HL-60 (cell line): ENCODE measurements at regions not wholly inside any gene's neighbourhood (a gene's known extent, or its start where the extent isn't known, plus 50 kb on each side); places are given as distances from the start of the nearest gene placed in this dataset.

Experiments used
- DNase-seq, 2 experiments: peaks; one replicate each; pipeline ENCODE4 v3.0.0-alpha.2; 2010 to 2020; ENCODE audit warnings: low read depth in 1 of 2, low spot score in 1 of 2
- H3K27ac ChIP-seq: fragments of 250-450 bp; sonication (Bioruptor Pico); replicated peaks from 2 replicates; pipeline ENCODE4 v1.5.1; 2020; ENCODE audit warnings: mild to moderate bottlenecking, moderate library complexity
- H3K27me3 ChIP-seq: fragments of 250-450 bp; sonication (Bioruptor Pico); 2 replicates; pipeline ENCODE4 v1.5.1; 2021; ENCODE audit warnings: mild to moderate bottlenecking, moderate library complexity; ENCODE audit not compliant: insufficient read depth, poor library complexity, severe bottlenecking
- H3K4me3 ChIP-seq: replicated peaks from 2 replicates; pipeline ENCODE4 v1.5.1; 2011; ENCODE audit warnings: mild to moderate bottlenecking, control low read depth, low read length; ENCODE audit not compliant: insufficient read depth
- GABPA ChIP-seq: IDR thresholded peaks from 2 replicates; pipeline ENCODE4 v1.6.1; 2012; ENCODE audit warnings: low read depth
- POLR2AphosphoS5 ChIP-seq: IDR thresholded peaks from 2 replicates; pipeline ENCODE4 v1.6.1; 2012; ENCODE audit warnings: low read depth
- SPI1 ChIP-seq: IDR thresholded peaks from 2 replicates; pipeline ENCODE4 v1.6.1; 2012; ENCODE audit warnings: low read depth, mild to moderate bottlenecking, borderline replicate concordance
- TF ChIP-seq, protein P1 (sequence below): IDR thresholded peaks from 2 replicates; pipeline ENCODE4 v1.6.1; 2012; ENCODE audit warnings: low read depth; ENCODE audit not compliant: insufficient replicate concordance
- TF ChIP-seq, protein P2 (sequence below): IDR thresholded peaks from one replicate; pipeline ENCODE4 v1.5.1; 2011; ENCODE audit warnings: low read length, control low read depth, inconsistent platforms; ENCODE audit not compliant: insufficient read depth

DNA sequence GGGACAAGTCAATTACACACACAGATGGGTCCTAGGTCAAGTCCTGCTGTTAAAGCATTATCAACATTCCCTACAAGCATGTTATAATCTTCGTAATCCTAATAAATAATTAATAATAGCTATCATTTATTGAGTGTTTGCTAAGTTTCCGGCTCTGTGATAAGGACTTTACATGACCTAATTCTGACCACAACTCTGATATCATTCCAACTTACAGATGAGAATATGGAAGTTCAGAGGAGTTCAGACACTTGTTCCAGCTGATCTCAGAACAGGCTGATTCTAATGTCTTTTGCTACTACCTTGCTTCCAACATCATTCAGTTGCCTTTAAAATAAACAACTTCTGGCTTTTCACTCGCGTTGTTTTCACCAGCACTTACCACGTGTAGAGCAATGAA lies 770.1 kb upstream of the CXADR start:
- DNase-seq = no peak

DNA sequence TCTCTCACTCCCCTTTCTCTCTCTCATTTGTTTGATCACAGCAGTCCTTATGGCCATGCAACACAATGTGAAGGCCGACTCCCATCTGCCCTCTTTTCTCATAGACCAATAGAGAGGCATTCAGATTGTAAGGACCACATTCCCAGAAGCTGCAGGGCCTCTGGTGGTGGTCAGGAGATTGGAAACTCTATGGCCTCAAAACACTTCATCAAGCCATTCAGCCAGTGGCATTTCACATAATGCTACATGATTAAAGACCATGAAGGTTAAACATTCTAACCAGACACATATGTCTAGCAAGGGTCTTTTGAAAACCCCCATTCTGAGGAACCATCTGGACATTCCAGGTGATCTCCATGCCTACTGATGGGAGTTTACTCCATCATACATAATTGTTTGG lies 769.5 kb upstream of the CXADR start:
- Histone ChIP-seq H3K4me3 (no peak overlapping the region), H3K27ac (no peak overlapping the region), H3K27me3 (no peaks in the 10 kb centered on the region)
- no peak for TF ChIP-seq SPI1
- TF ChIP-seq, protein P1, sequence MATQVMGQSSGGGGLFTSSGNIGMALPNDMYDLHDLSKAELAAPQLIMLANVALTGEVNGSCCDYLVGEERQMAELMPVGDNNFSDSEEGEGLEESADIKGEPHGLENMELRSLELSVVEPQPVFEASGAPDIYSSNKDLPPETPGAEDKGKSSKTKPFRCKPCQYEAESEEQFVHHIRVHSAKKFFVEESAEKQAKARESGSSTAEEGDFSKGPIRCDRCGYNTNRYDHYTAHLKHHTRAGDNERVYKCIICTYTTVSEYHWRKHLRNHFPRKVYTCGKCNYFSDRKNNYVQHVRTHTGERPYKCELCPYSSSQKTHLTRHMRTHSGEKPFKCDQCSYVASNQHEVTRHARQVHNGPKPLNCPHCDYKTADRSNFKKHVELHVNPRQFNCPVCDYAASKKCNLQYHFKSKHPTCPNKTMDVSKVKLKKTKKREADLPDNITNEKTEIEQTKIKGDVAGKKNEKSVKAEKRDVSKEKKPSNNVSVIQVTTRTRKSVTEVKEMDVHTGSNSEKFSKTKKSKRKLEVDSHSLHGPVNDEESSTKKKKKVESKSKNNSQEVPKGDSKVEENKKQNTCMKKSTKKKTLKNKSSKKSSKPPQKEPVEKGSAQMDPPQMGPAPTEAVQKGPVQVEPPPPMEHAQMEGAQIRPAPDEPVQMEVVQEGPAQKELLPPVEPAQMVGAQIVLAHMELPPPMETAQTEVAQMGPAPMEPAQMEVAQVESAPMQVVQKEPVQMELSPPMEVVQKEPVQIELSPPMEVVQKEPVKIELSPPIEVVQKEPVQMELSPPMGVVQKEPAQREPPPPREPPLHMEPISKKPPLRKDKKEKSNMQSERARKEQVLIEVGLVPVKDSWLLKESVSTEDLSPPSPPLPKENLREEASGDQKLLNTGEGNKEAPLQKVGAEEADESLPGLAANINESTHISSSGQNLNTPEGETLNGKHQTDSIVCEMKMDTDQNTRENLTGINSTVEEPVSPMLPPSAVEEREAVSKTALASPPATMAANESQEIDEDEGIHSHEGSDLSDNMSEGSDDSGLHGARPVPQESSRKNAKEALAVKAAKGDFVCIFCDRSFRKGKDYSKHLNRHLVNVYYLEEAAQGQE = no peak
- no peak for TF ChIP-seq GABPA
- TF ChIP-seq, protein P2, sequence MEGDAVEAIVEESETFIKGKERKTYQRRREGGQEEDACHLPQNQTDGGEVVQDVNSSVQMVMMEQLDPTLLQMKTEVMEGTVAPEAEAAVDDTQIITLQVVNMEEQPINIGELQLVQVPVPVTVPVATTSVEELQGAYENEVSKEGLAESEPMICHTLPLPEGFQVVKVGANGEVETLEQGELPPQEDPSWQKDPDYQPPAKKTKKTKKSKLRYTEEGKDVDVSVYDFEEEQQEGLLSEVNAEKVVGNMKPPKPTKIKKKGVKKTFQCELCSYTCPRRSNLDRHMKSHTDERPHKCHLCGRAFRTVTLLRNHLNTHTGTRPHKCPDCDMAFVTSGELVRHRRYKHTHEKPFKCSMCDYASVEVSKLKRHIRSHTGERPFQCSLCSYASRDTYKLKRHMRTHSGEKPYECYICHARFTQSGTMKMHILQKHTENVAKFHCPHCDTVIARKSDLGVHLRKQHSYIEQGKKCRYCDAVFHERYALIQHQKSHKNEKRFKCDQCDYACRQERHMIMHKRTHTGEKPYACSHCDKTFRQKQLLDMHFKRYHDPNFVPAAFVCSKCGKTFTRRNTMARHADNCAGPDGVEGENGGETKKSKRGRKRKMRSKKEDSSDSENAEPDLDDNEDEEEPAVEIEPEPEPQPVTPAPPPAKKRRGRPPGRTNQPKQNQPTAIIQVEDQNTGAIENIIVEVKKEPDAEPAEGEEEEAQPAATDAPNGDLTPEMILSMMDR = no peak
- no peak for TF ChIP-seq POLR2AphosphoS5
- no peak for DNase-seq

More for the DNA sequence above, 770.1 kb upstream of the CXADR start:
- TF ChIP-seq, protein P2 = no peak
- TF ChIP-seq SPI1 (no peak), POLR2AphosphoS5 (no peak), GABPA (no peak)
- TF ChIP-seq, protein P1 = no peak
- H3K27me3 ChIP-seq = no peaks in the 10 kb centered on the region
- H3K27ac ChIP-seq = no peak overlapping the region
- H3K4me3 ChIP-seq = no peak overlapping the region

DNA sequence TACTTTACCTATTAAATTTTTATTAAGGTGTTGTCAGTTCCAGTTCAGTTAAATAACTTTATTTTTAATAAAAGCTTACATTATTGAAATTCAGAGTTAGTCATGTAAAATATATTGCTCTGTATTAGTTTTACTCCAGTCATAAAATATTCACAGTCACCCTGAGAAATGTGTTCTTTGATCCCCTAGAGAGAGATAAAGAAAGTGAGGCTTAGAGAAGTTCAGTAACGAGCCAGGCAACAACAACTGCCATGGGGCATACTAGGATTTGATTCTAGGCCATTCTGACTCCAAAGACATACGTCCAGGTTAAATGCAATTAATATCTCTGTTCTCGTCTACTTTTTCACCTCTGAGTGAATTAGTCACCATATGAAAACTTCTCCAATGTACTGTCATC lies 761.9 kb upstream of the CXADR start:
- TF ChIP-seq GABPA = no peak
- TF ChIP-seq, protein P1 = no peak
- TF ChIP-seq SPI1 = no peak
- TF ChIP-seq, protein P2 = no peak
- no peak for TF ChIP-seq POLR2AphosphoS5
- H3K4me3 ChIP-seq = no peak overlapping the region
- no peak overlapping the region for H3K27ac ChIP-seq

More for the DNA sequence above, 761.9 kb upstream of the CXADR start:
- H3K27me3 ChIP-seq = no peaks in the 10 kb centered on the region
- DNase-seq = no peak
